Activated CD4-positive, alpha-beta T cell treated with anti-CD3 and anti-CD28 coated beads, Interleukin-2, Interleukin-4, amounts not matched to agents 100 ng/mL and 50 ng/mL, durations not matched to agents 16 hours and 8 hours (primary cell): ENCODE measurements at regions not wholly inside any gene's neighbourhood (a gene's known extent, or its start where the extent isn't known, plus 50 kb on each side); places are given as distances from the start of the nearest gene placed in this dataset.
"Not testable (repeated sequence)": the region's sequence is repeated elsewhere in the genome, so short reads cannot be mapped to it uniquely, and the experiment has no call there.

ENCODE experiments used
- DNase-seq: peaks from one replicate; pipeline ENCODE4 v3.0.0-alpha.2; 2020; ENCODE audit warnings: low spot score

DNA sequence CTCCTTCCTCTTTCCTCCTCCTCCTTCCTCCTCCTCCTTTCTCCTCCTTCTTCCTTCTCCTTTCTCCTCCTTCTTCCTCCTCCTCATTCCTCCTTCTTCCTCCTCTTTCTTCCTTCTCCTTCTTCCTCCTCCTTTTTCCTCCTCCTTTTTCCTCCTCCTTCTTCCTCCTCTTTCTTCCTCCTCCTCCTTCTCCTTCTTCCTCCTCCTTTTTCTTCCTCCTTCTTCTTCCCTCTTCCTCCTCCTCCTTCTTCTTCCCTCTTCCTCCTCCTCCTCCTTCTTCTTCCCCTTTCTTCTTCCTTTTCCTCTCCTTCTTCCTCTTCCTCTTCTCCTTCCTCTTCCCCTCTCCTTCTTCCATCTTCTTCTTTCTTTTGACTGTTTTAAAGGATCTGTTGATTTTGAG lies 538.8 kb downstream of the TMEM38B start:
- DNase-seq: no peak

- not testable (repeated sequence) for DNase-seq
Observed at GRCh38 chr9:106260908-106261307, 566.6 kb downstream of the TMEM38B start.

DNA sequence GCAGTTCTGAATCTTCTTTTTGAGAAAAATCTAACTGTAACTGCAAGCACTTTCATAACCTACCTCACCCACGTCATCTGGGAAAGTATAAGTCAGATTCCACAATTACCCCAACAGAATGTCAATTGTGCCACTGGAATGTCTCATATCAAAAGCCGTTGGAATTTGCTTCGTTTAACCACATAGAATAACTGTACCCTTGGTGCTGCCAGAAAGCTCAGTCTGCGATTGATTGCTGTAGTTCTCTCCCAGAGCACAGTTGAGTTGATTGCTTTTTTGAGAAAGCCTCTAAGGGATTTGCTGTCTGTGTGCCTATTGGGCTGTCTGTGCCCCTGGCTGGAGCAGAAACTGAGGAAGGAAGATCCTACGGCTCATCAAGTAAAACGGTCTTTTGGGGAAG lies 583.6 kb downstream of the TMEM38B start:
- DNase-seq: no peak

GRCh38 chr9:106283769-106284168 lies 579.2 kb upstream of the ZNF462 start:
- no peak for DNase-seq

DNA sequence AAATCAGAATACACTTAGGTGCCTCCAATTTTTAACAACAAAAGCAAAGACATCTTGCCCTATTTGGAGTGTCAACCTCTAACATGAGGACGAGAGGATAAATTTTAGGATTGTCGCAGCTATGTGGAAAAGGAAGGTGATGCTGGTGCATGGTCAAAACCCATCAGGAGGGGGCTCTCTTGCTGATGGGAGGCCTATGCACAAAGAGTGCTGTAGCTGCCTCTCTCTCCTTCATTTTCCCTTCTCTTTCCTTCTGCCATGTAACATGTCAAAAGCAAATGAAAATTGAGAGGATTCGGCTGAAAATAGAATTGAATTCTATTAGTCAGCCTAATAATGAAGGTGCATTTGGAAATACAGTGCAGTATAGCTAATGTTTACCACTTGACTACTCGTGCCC lies 578.7 kb upstream of the ZNF462 start:
- no peak for DNase-seq

DNA sequence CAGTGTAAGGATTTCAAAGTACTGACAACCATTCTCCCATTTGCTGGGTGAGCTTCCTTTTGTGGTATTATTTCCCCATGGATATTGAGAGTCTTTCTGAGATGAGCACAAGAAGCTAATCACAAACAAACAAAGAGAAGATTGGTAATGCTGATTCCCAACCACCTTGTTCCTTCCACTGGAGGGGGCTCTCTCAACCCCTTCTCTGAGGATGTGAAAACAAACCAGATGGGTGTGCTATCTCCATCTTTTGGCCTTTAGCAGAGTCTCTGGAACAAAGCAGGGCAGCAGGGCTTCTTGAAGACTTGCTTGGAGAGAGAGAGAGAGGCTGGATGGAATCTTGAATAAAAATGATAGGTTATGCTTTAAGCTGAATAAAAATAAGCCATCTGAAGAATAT lies 576.7 kb upstream of the ZNF462 start:
- no peak for DNase-seq

- no peak for DNase-seq
Observed at GRCh38 chr9:106287091-106287631, 575.8 kb upstream of the ZNF462 start.

DNA sequence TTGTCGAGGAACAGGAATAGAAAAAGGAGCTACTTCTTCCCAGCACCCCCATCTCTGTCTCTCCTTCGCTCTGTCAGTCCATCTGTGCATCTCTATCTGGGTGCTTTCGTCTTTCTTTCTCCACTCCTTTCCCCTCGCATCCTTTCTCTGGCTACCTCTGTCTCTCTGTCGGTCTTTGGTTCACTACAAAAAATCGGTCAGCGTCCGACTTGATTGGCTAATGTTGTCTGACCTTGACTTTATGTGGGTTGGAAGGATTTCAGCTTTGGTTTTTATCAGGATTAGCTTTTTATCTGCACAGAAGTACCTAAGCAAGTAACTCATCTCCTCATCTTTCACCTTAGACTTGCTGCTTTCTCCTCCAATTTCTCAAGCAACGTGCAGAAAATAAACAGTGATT lies 575.2 kb upstream of the ZNF462 start:
- no peak for DNase-seq

DNA sequence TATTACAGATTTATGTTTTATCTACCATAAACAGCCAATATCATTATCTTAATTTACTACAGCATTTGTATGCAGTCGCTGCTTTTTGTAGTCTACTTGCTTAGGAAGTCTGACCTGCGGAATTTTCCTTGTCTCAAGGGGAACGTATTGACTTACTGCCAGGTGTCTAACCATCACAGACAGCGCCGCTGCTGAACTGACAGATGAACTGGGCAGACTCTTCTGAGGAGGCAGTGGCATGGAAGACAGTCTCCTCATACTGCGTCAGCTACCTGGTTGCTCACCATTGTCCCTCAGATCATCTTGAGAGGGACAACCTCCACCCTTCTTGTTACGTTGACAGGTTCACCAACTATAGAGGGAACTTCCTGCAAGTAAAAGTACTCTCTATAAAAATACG lies 574.3 kb upstream of the ZNF462 start:
- DNase-seq: no peak

DNA sequence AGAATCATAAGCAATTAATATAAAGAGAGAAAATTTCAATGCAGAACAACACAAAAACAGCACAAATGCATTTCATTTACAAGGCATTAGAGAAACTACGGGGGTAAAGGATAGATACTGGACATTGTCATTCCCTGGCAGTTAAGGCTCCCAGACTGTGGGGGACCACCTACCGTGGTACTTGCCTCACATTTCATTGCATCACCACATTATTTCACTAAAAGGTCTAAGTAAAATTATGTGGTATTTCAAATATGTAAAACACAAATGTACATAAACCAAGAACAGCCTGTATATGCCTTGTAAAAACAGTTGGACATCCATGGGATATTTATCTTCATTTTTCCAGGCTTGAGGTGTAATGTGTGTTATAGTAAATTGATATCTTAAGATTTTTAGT lies 571.2 kb upstream of the ZNF462 start:
- no peak for DNase-seq

GRCh38 chr9:106296426-106296825 lies 566.5 kb upstream of the ZNF462 start:
- no peak for DNase-seq

DNA sequence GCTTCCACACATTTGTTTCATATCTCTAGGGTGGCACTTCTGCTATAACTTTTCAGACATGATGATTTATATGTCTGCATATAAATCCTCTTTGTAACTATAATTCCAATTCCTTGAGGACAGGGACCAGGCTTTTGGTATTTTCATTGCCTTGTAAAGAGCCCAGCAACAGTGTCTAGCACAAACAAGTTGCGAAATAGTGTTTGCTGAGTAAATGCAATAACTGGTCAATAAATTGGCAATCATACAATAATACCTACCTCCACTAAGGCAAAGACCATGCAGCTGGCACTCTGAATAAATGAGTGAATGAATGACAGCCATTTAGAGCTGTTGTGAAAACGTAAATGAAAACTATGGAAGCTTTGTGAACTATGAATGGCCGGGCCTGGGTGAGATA lies 564.0 kb upstream of the ZNF462 start:
- DNase-seq: no peak

GRCh38 chr9:106304401-106304920 lies 558.5 kb upstream of the ZNF462 start:
- no peak for DNase-seq

- peak; percentile 10 for DNase-seq
Observed at GRCh38 chr9:106305428-106306133, 557.4 kb upstream of the ZNF462 start.

GRCh38 chr9:106307670-106308069 lies 555.3 kb upstream of the ZNF462 start:
- DNase-seq: no peak

GRCh38 chr9:106309925-106310324 lies 553.0 kb upstream of the ZNF462 start:
- no peak for DNase-seq

DNA sequence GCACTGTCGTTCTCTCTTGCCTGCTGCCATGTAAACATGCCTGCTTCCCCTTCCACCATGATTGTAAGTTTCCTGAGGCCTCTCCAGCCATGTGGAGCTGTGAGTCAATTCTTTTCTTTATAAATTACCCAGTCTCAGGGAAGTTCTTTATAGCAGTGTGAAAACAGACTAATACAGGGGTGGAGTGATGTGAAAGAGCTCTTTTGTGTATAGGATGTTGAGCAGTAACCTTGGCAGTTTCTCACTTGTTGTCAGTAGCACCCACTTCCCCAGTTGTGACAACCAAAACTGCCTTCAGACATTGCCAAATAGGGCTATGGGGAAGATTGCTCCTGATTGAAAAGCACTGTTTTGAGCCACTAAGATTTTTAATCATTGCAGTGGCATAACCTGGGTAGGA lies 552.2 kb upstream of the ZNF462 start:
- DNase-seq: no peak

- DNase-seq: no peak
Observed at GRCh38 chr9:106312906-106313305, 550.1 kb upstream of the ZNF462 start.

GRCh38 chr9:106314476-106314875 lies 548.5 kb upstream of the ZNF462 start:
- DNase-seq: no peak

GRCh38 chr9:106321394-106322180 lies 541.4 kb upstream of the ZNF462 start:
- no peak for DNase-seq

DNA sequence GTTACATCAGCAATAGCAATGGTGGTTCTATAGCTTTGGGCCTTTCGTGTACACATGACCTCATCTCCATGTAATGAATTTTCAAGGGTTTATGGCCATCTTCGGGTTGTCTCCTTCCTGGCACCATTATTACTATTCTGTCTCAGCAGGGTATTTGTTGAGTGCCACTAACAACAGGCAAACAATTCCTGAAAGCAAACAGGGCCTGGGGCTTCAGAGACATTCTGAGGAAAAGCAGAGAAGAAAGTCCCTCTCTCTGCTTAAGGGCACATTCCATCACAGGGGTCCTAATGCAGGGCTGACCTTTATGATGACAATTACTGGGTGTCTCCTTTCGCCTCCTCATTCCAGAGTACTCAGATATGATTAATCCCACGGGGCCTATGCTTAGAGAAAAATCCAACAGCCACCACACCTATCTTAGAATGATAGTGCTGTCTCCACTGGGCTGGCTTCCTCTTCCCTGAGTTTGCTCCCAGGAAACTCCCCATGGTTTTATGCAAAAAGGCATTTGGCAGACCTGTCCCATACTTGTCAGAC lies 540.2 kb upstream of the ZNF462 start:
- no peak for DNase-seq

DNA sequence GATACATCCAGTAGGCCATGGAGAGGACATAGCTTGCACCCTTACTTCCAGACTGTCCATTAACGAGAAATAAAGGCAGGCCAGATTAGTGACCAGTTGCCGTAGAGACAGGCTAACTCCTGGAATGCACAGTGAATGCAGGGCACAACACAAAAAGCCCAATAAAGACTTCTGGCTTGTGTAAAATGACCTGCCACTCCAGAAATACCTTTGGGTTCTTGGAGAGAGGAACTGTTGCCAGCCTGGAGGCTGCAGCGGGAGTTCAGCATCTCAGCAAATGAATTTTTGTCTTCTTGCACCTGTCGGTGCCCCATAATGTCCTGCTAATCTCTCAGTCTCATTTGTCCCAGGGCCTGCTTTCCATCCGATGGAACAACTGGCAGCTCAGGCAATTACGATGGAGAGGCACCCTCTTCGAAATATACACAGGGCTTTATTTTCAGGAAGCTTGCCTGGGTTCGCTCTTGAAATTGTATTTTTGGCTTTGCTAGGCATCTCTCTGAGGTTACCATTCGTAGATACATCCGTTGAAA lies 538.8 kb upstream of the ZNF462 start:
- DNase-seq: no peak
